Ishikawa (cell line): ENCODE measurements at regions not wholly inside any gene's neighbourhood (a gene's known extent, or its start where the extent isn't known, plus 50 kb on each side); places are given as distances from the start of the nearest gene placed in this dataset.

ENCODE experiments used
- CEBPB ChIP-seq: IDR thresholded peaks from 2 replicates; pipeline ENCODE4 v1.6.1; 2012
- CREB1 ChIP-seq: IDR thresholded peaks from 2 replicates; pipeline ENCODE4 v1.6.1; 2012; ENCODE audit warnings: low read depth
- EGR1 ChIP-seq: IDR thresholded peaks from 2 replicates; pipeline ENCODE4 v1.6.1; 2012
- EP300 ChIP-seq: IDR thresholded peaks from 2 replicates; pipeline ENCODE4 v1.6.1; 2012; ENCODE audit warnings: borderline replicate concordance
- FOXM1 ChIP-seq: IDR thresholded peaks from 2 replicates; pipeline ENCODE4 v1.6.1; 2012; ENCODE audit warnings: low read depth, borderline replicate concordance
- MAX ChIP-seq: IDR thresholded peaks from 2 replicates; pipeline ENCODE4 v1.6.1; 2012
- NFIC ChIP-seq: IDR thresholded peaks from 2 replicates; pipeline ENCODE4 v1.6.1; 2012
- RAD21 ChIP-seq: IDR thresholded peaks from 2 replicates; pipeline ENCODE4 v1.6.1; 2012; ENCODE audit warnings: low read depth
- TAF1 ChIP-seq: IDR thresholded peaks from 2 replicates; pipeline ENCODE4 v1.6.1; 2012; ENCODE audit warnings: low read depth, mild to moderate bottlenecking
- TCF12 ChIP-seq: IDR thresholded peaks from 2 replicates; pipeline ENCODE4 v1.6.1; 2012; ENCODE audit warnings: low read depth
- TEAD4 ChIP-seq: IDR thresholded peaks from 2 replicates; pipeline ENCODE4 v1.6.1; 2012
- YY1 ChIP-seq: IDR thresholded peaks from 2 replicates; pipeline ENCODE4 v1.6.1; 2012; ENCODE audit warnings: low read depth
- ZBTB7A ChIP-seq: IDR thresholded peaks from 2 replicates; pipeline ENCODE4 v1.6.1; 2012; ENCODE audit warnings: low read depth
- TF ChIP-seq, protein P1 (sequence below): IDR thresholded peaks from 2 replicates; pipeline ENCODE4 v1.6.1; 2012
- TF ChIP-seq, protein P2 (sequence below): IDR thresholded peaks from 2 replicates; pipeline ENCODE4 v1.6.1; 2012; ENCODE audit warnings: low read depth, mild to moderate bottlenecking

GRCh38 chr1:199791495-199791894 is 236.0 kb upstream of the NR5A2 start:
- TF ChIP-seq, protein P1, sequence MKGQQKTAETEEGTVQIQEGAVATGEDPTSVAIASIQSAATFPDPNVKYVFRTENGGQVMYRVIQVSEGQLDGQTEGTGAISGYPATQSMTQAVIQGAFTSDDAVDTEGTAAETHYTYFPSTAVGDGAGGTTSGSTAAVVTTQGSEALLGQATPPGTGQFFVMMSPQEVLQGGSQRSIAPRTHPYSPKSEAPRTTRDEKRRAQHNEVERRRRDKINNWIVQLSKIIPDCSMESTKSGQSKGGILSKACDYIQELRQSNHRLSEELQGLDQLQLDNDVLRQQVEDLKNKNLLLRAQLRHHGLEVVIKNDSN, result no peak
- no peak for TF ChIP-seq YY1
- TF ChIP-seq NFIC, result no peak
- no peak for TF ChIP-seq EGR1
- TF ChIP-seq, protein P2, sequence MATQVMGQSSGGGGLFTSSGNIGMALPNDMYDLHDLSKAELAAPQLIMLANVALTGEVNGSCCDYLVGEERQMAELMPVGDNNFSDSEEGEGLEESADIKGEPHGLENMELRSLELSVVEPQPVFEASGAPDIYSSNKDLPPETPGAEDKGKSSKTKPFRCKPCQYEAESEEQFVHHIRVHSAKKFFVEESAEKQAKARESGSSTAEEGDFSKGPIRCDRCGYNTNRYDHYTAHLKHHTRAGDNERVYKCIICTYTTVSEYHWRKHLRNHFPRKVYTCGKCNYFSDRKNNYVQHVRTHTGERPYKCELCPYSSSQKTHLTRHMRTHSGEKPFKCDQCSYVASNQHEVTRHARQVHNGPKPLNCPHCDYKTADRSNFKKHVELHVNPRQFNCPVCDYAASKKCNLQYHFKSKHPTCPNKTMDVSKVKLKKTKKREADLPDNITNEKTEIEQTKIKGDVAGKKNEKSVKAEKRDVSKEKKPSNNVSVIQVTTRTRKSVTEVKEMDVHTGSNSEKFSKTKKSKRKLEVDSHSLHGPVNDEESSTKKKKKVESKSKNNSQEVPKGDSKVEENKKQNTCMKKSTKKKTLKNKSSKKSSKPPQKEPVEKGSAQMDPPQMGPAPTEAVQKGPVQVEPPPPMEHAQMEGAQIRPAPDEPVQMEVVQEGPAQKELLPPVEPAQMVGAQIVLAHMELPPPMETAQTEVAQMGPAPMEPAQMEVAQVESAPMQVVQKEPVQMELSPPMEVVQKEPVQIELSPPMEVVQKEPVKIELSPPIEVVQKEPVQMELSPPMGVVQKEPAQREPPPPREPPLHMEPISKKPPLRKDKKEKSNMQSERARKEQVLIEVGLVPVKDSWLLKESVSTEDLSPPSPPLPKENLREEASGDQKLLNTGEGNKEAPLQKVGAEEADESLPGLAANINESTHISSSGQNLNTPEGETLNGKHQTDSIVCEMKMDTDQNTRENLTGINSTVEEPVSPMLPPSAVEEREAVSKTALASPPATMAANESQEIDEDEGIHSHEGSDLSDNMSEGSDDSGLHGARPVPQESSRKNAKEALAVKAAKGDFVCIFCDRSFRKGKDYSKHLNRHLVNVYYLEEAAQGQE, result no peak
- TF ChIP-seq TAF1, result no peak
- TF ChIP-seq ZBTB7A, result no peak
- no peak for TF ChIP-seq MAX
- no peak for TF ChIP-seq TCF12
- no peak for TF ChIP-seq TEAD4
- TF ChIP-seq EP300, result no peak
- TF ChIP-seq FOXM1, result no peak
- no peak for TF ChIP-seq RAD21
- TF ChIP-seq CREB1, result no peak
- TF ChIP-seq CEBPB, result no peak

DNA sequence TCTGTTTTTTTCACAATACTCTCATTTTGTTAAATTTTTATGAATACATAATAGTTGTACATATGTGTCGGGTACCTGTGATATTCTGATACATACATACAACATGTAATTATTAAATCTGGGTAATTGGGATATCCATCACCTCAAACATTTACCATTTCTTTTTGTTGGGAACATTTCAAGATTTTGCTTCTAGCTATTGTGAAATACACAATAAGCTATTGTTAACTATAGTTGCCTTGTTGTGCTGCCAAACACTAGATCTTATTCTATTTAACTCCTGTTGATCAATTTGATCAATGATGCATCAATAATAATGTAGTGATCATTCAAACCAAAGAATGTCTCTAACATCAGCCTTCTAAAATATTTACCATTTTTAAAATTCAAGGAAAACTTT is 234.6 kb upstream of the NR5A2 start:
- TF ChIP-seq YY1 (no peak), CEBPB (no peak), TEAD4 (no peak), RAD21 (no peak), MAX (no peak), NFIC (no peak), TCF12 (no peak)
- TF ChIP-seq, protein P2, result no peak

- no peak for TF ChIP-seq YY1
- TF ChIP-seq, protein P2, result no peak
- no peak for TF ChIP-seq TCF12
- TF ChIP-seq TAF1, result no peak
- TF ChIP-seq EP300, result no peak
- TF ChIP-seq EGR1, result no peak
- TF ChIP-seq CREB1, result no peak
- no peak for TF ChIP-seq TEAD4
- TF ChIP-seq NFIC, result no peak
- TF ChIP-seq CEBPB, result no peak
- no peak for TF ChIP-seq MAX
- TF ChIP-seq, protein P1, result no peak
- TF ChIP-seq FOXM1, result no peak
- no peak for TF ChIP-seq ZBTB7A
- TF ChIP-seq RAD21, result no peak
Measured at GRCh38 chr1:199794105-199794863, 233.2 kb upstream of the NR5A2 start.

DNA sequence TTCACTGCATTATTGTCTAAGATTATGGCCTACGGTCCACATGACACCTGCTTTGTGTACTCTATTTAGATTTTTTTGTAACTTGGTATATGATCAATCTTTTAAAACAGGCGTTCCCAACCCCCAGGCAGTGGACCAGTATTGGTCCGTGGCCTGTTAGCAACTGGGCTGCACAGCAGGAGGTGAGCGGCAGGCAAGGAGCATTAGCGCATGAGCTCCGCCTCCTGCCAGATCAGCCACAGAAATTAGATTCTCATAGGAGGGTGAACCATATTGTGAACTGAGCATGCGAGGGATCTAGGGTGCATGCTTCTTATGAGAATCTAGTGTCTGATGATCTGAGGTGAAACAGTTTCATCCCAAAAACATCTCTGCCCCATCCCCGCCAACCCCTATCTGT is 228.4 kb upstream of the NR5A2 start:
- no peak for TF ChIP-seq NFIC
- TF ChIP-seq, protein P2, result no peak
- TF ChIP-seq CREB1, result no peak
- TF ChIP-seq FOXM1, result no peak
- TF ChIP-seq RAD21, result no peak
- TF ChIP-seq, protein P1, result no peak
- no peak for TF ChIP-seq YY1
- TF ChIP-seq TAF1, result no peak
- TF ChIP-seq TCF12, result no peak
- TF ChIP-seq TEAD4, result no peak
- no peak for TF ChIP-seq EGR1
